HG03097 (cell line): ENCODE measurements at regions not wholly inside any gene's neighbourhood (a gene's known extent, or its start where the extent isn't known, plus 50 kb on each side); places are given as distances from the start of the nearest gene placed in this dataset.
"Not testable (repeated sequence)": the region's sequence is repeated elsewhere in the genome, so short reads cannot be mapped to it uniquely, and the experiment has no call there.

Experiments used
- ATAC-seq: cut with Tn5 transposase; IDR thresholded peaks from one replicate; pipeline ENCODE4 v1.9.1; 2021; ENCODE audit not compliant: unreplicated experiment, low FRiP score

GRCh38 chr14:54010981-54011380 is 54.4 kb upstream of the BMP4 start:
- ATAC-seq, result no peak

DNA sequence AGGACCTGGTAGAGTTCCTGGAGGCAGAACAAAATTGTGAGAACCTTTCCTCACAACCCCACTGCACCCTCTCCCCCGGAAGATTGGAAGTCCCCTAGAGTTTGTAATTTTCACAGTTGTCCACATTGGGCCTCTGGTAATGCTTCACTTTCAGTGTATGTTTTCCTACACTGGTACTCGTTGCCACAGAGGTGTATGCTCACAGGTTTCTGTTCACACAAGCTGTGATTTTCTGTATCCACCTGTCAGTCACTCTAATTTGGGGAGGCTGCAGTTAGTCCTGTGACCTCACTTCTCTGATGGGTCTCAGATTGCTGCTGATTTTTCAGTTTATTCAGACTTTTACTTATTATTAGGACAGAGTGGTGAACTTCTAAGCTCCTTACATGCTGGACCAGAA is 66.4 kb upstream of the BMP4 start:
- no peak for ATAC-seq

- ATAC-seq, result no peak
Measured at GRCh38 chr14:54025661-54026060, 69.0 kb upstream of the BMP4 start.

DNA sequence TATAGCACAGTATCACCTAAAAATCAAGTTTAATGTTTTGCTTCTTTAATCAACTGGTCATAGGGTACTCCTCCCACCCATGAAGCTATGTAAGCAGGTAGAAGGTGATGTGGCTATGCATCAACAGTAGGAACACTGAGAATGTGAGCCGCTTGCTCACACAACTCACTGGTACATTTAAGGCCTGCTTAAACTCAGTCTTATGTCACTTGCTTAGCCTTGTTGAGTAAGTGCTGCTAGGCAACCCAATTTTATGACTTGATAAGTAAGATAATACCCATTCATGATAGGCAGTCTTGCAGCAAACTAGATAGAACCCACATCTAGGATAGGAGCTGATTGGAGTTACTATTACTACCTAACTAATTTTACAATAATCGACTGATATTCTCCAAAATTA is 70.0 kb upstream of the BMP4 start:
- no peak for ATAC-seq

DNA sequence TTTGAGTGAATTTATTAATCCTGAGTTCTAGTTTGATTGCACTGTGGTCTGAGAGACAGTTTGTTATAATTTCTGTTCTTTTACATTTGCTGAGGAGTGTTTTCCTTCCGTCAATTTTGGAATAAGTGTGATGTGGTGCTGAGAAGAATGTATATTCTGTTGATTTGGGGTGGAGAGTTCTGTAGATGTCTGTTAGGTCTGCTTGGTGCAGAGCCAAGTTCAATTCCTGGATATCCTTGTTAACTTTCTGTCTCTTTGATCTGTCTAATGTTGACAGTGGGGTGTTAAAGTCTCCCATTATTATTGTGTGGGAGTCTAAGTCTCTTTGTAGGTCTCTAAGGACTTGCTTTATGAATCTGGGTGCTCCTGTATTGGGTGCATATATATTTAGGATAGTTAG is 74.4 kb upstream of the BMP4 start:
- ATAC-seq, result not testable (repeated sequence)

- ATAC-seq, result not testable (repeated sequence)
Measured at GRCh38 chr14:54033285-54033684, 76.7 kb upstream of the BMP4 start.

GRCh38 chr14:54038724-54039123 is 82.1 kb upstream of the BMP4 start:
- no peak for ATAC-seq

DNA sequence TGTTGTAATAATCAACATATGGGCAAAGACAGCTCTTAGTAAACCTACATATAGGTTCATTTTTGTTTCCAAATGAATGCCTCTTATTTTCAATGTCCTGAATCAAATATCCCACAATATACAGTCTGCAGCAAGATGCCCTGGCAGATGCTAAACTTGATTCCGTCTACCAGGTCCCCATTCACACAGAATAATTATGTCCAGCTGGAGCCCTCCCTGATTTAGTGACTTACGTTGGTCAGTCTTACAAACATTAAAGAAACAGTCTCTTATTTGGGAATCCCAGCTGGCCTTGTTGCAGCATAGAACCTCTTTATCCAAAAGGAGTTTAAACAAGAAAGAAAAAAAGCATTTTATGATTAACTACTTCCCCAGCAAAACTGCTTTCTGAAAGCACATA is 82.7 kb upstream of the BMP4 start:
- no peak for ATAC-seq

- ATAC-seq, result no peak
Measured at GRCh38 chr14:54040846-54041245, 84.2 kb upstream of the BMP4 start.

- ATAC-seq, result no peak
Measured at GRCh38 chr14:54046250-54046649, 89.6 kb upstream of the BMP4 start.

DNA sequence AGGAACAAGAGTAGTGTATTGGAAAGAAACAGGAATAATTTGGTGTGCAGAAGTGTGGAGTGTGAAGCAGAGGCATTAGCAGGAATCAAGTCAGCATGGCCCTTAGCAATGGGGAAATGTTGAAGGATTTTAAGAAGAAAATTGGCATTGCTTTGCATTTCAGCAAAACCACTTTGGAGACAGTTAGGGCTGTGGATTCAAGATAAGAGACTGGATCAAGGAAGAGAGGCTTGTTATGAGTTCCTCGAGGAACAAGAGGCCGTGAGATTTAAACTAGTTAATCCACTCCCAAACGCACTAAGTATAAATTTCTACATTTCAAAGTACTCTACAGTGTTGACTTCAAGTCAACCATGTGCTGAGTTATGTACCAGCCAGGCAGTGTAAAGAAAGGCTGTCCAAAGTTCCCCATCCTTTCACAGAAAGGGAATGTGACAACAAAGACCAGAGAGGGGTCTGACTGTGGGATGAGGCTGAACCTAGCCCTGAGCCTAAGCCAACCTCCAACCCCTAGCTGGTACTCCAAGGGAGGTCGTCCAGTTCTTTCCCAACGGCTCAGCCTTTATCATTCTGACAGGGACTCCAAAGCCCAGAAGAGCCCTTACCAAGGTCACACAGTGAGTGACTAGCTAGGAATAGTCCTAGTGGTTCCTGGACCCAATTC is 91.2 kb upstream of the BMP4 start:
- no peak for ATAC-seq

- no peak for ATAC-seq
Measured at GRCh38 chr14:54048311-54048710, 91.7 kb upstream of the BMP4 start.

DNA sequence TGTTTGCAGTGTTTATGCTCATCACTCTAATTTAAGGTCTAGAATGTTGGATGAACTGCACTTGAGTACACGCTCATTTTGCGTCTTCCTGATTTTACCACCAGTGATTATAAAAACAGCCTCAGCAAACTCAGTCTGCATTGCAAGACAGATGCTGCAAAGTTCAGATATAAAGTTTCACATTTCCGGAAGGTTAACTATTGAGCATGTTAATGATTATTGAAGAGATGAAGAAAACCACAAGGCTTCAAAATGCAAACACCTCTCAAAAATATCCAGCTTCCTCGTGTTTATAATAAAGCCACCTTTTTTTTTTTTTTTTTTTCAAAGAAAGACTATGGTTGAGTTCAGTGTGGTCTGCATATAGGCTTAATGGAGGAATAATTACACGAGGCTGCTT is 92.1 kb upstream of the BMP4 start:
- no peak for ATAC-seq

DNA sequence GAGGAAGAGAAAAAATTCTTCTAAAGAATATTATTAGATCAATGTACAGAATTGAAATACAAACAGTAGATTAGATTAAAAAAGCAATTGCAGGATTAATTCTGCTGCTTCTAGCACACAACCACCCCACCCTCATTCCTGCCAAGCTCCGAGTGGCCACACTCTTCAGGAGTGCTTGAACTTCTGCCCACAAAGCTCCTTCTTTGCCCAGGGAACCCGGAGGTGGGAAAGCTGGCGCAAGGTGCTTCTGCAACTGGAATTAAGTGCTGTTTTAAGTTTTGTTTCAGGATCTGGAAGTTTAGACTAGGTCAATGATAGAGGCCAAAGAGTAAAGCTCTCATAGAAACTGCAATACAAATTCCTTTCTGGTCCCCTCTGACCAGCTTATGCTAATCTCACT is 94.1 kb upstream of the BMP4 start:
- no peak for ATAC-seq

- no peak for ATAC-seq
Measured at GRCh38 chr14:54052696-54053385, 96.2 kb upstream of the BMP4 start.

DNA sequence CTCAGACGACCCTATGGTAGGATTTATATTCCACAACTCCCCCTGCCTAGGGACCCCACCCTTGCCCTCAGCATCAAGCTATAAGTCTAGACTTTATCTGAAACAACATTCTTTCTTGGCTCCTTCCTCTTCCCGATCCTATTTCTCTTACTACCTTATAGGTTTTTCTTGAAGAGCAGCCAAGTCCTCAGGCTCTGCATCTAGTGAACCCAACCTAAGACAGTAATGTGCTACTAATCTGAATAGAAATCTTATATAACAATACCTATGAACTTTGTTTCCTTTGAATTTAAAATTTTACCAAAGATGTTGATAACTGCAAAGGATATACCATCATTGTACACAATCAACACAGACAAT is 96.7 kb upstream of the BMP4 start:
- no peak for ATAC-seq

DNA sequence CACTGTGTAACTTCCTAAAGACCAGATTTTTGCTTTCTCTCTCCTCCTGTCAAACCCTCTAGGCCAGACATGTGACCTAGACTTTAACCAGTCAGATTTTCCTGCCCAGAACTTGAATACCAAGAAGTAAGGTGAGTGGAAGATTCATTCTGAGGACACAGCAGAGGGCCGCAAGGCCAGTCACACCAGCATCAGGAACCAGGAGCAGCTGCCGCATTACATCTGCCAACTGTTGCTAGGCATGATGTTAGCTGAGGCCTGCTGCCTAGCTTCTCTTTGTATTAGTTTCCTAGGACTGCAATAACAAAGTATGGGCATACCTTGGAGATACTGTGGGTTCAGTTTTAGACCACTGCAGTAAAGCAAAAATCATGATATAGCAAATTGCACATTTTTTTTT is 101.9 kb upstream of the BMP4 start:
- no peak for ATAC-seq

DNA sequence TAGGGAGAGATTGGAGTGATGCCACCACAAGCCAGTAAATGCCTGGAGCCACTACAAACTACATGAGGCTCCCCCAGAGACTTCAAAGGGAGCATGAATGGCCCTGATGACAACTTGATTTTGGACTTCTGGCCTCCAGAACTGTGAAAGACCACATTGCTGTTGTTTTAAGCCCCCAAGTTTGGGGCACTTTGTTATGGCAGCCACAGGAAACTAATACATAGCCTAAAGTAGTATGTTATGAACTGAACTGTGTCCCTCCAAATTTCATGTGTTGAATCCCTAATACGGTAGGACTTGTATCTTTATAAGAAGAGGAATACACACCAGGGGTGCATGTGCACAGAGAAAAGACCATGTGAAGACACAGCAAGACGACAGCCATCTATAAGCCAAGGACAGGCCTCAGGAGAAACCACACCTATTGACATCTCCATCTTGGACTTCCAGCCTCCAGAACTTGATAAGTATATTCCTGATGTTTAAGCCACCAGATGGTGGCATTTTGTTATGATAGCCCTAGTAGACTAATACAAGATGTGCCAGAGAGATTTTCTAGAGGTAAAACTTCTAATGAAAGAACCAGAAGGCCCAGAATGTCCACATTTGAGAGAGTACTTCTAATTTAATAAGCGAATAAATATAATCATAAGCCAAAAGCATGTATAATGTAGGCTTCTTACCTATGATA is 127.1 kb upstream of the BMP4 start:
- no peak for ATAC-seq

- no peak for ATAC-seq
Measured at GRCh38 chr14:54085232-54085761, 128.7 kb upstream of the BMP4 start.

DNA sequence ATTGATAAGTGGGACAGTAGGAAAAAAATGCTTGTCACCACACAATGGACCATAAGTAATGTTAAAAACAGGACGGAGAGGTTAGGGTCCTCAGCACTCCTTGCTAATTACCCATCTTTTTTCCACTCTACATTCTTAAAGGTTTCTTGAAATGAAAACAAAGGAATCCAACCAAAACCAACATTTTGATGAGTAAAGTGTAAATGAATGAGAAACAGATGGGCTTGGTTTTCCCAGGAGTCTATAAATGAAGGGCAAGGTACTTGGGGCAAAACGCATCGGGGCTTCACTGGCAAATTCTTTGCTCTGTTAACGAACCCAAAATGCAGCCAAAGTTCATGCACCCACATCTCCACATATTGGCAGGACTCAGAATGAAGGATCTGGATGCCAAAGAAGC is 129.2 kb upstream of the BMP4 start:
- ATAC-seq, result no peak

DNA sequence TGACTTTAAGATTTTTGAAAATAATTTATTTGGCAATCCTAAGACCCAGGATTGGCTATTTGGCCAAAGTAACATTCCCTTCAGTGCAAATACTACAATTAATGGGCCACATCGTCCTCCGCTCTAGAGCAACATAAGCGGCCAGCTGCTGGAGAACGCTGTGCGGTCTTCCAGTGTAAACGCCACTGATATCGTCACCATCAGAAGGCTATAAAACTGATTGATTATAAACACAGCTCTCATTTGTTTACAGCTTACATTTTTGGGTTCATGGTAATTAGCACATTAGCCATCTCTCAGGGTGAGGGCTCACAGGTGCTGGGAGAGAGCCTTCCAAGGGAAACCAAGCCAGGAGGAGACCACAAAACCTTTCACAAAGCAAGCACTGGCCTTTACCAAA is 130.1 kb upstream of the BMP4 start:
- ATAC-seq, result no peak

DNA sequence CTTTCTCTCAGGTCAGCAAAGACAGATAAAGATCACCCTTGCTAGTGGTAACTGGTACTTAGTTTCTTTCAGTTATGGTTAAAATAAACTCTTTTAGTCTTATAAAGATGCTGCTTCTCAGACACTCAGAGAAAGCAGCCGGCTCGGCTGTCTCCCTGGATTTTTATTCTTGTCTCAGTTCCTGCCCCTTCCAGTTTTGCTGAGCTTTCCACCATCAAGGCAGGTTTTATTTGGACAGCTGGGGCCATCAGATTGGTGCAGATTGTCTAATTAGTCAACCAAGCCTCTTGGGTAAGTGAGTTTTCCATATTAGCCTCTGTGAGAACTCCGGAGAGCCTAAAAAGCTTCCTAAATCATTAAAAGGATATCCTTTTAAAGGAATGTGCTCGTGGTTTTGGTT is 130.8 kb upstream of the BMP4 start:
- no peak for ATAC-seq
